C4-2B (cell line): ENCODE measurements at regions not wholly inside any gene's neighbourhood (a gene's known extent, or its start where the extent isn't known, plus 50 kb on each side); places are given as distances from the start of the nearest gene placed in this dataset.

ENCODE experiments used
- CTCF ChIP-seq: fragments of 450-650 bp; conservative IDR thresholded peaks from 2 replicates; pipeline ENCODE4 v1.5.1; 2017; ENCODE audit warnings: mild to moderate bottlenecking
- ZFX ChIP-seq: fragments of 450-650 bp; IDR thresholded peaks from 2 replicates; pipeline ENCODE4 v1.6.1; 2017

- TF ChIP-seq CTCF (no peak), ZFX (no peak)
These were observed 141.3 kb downstream of the SREK1 start for GRCh38 chr5:66285343-66285922.
